AG04449 (cell line): ENCODE measurements at regions not wholly inside any gene's neighbourhood (a gene's known extent, or its start where the extent isn't known, plus 50 kb on each side); places are given as distances from the start of the nearest gene placed in this dataset.

Experiments used
- CTCF ChIA-PET: fragments of 350-600 bp; formaldehyde crosslinking; extraction: SDS; loops from one replicate; lab custom pipeline; 2021; ENCODE audit warnings: antibody characterized with exemption; lab: Yijun Ruan, JAX
- POLR2A ChIA-PET: fragments of 400-600, 350-600 bp; formaldehyde crosslinking; extraction: SDS; loops from one replicate; lab custom pipeline; 2020; ENCODE audit warnings: antibody characterized with exemption, inconsistent platforms; lab: Yijun Ruan, JAX
- DNase-seq: peaks from one replicate; pipeline ENCODE4 v3.0.0-alpha.2; 2010; ENCODE audit warnings: low read depth, low spot score
- H3K4me3 ChIP-seq: 2 replicates; pipeline ENCODE4 v1.5.1; 2011; ENCODE audit warnings: low read depth, mild to moderate bottlenecking, control low read depth, low read length
- CTCF ChIP-seq: IDR thresholded peaks from one replicate; pipeline ENCODE4 v1.5.1; 2011; ENCODE audit warnings: mild to moderate bottlenecking, moderate library complexity, low read length, control low read depth, inconsistent platforms; ENCODE audit not compliant: insufficient read depth; ENCODE audit errors: missing control alignments

DNA sequence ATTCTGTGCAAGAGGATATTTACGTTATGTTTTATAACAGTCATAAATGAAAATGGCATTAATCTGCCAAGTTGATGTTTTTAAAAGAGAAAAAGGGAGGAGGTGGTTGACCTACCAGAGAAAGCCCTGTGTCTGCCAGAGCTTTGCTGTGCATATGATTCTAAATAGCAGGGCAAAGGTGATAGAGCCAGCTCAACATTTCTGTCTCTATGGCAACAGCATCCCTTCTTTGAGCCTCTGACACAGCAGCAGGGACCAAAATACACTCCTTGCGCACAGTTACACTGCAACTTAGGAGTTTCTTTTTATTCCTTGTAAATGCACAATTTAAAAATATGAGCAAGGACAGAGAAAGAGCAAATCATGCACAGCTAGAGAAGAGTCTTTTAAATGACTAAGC, 133.3 kb upstream of the RAI2 start:
- no peak overlapping the region for H3K4me3 ChIP-seq
- CTCF ChIA-PET: no interaction called here
- no peak for DNase-seq
- POLR2A ChIA-PET: no interaction called here
- no peak for TF ChIP-seq CTCF

GRCh38 chrX:17993062-17993461, 132.0 kb upstream of the RAI2 start:
- ChIA-PET POLR2A (no interaction called here), CTCF (no interaction called here)
- no peak for TF ChIP-seq CTCF
- H3K4me3 ChIP-seq: no peak overlapping the region
- no peak for DNase-seq

GRCh38 chrX:17990532-17990931, 129.4 kb upstream of the RAI2 start:
- DNase-seq: no peak
- H3K4me3 ChIP-seq: no peak overlapping the region
- no peak for TF ChIP-seq CTCF
- ChIA-PET POLR2A (no interaction called here), CTCF (no interaction called here)

DNA sequence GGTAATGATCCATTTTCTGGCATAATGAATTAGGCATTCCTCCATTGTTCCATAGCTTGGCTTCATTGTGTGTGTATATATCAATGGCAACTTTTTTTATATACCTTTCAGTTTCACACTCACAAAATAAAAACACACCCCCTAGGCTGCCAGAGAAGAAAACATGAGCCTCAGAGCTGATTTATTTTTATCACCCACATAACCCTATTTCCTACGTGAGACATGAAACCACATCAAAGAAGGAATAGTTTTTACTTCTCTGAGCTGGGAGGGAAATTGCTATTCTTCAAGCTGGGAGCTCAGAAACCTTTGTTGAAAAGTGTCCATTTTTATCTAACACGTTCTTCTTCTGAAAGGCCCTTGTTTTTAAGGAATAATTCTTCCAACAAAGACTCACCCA, 126.7 kb upstream of the RAI2 start:
- H3K4me3 ChIP-seq: no peak overlapping the region
- TF ChIP-seq CTCF: no peak
- DNase-seq: no peak
- CTCF ChIA-PET: no interaction called here
- POLR2A ChIA-PET: no interaction called here

DNA sequence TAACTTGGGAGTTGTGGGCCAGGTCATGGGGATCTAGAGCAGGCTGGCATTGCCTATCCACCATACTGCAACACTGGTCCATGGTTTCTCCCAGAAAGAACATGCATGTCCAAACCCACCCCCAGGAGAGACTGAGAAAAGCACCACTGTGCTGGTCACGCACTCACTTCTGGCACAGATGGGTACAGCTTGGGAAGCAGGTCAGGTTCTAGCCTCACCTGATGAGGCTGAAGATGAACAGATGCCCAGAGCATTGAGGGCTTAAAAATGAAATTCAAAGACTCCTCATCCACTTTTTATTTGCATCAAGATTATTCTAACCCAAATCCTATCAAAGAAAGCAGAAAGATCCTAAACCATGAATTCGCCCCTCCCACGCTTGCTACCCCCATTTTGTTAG, 125.9 kb upstream of the RAI2 start:
- ChIA-PET CTCF (no interaction called here), POLR2A (no interaction called here)
- no peak for TF ChIP-seq CTCF
- DNase-seq: no peak
- H3K4me3 ChIP-seq: no peak overlapping the region

- no peak for TF ChIP-seq CTCF
- ChIA-PET CTCF (no interaction called here), POLR2A (no interaction called here)
- DNase-seq: no peak
- no peak overlapping the region for H3K4me3 ChIP-seq
Observed at GRCh38 chrX:17986440-17986839, 125.3 kb upstream of the RAI2 start.
